ENCODE measurements at regions not wholly inside any gene's neighbourhood (a gene's known extent, or its start where the extent isn't known, plus 50 kb on each side); places are given as distances from the start of the nearest gene placed in this dataset.

- TF ChIP-seq CTCF (conservative IDR thresholded peaks at IDR 0.05) = no peak
- Histone ChIP-seq H2BK20ac (ENCODE audit: low read depth, low read length, poor library complexity, severe bottlenecking) (no peak overlapping the region), H3K9me3 (ENCODE audit: control insufficient read depth, low read depth, low read length) (no peaks in the 10 kb centered on the region), H3T11ph (ENCODE audit: low read length) (no peak overlapping the region), H3K79me1 (ENCODE audit: insufficient read depth, low read depth, low read length, poor library complexity, severe bottlenecking) (no peaks in the 10 kb centered on the region), H4K91ac (ENCODE audit: insufficient read length, low read depth, low read length) (no peak overlapping the region), H2AK5ac (ENCODE audit: insufficient read length, low read length) (no peak overlapping the region), H3K4ac (ENCODE audit: low read depth, low read length) (no peak overlapping the region), H3K4me2 (ENCODE audit: insufficient read depth, insufficient read length, low read length) (no peak overlapping the region), H3K79me2 (ENCODE audit: insufficient read depth, low read length) (no peaks in the 10 kb centered on the region), H3K23me2 (ENCODE audit: insufficient read length, low read depth, low read length, poor library complexity, severe bottlenecking) (no peaks in the 10 kb centered on the region), H2BK12ac (ENCODE audit: insufficient read length, low read depth, low read length) (no peak overlapping the region), H2BK5ac (ENCODE audit: insufficient read length, low read length) (no peak overlapping the region), H3K18ac (ENCODE audit: insufficient read length, low read depth, low read length) (no peak overlapping the region), H3K56ac (ENCODE audit: insufficient read length, low read depth, low read length) (no peak overlapping the region), H4K20me1 (ENCODE audit: control insufficient read depth, insufficient read depth, insufficient read length) (no peaks in the 10 kb centered on the region), H3K27ac (ENCODE audit: insufficient read length, low read depth, low read length) (no peak overlapping the region), H3K9ac (ENCODE audit: extremely low read depth, insufficient read length, low read length) (no peak overlapping the region), H2BK120ac (ENCODE audit: low read depth, low read length, poor library complexity, severe bottlenecking) (no peak overlapping the region), H3K27me3 (ENCODE audit: insufficient read depth, low read length) (no peaks in the 10 kb centered on the region), H3K14ac (ENCODE audit: insufficient read depth, low read length) (no peak overlapping the region), H3K23ac (ENCODE audit: insufficient read length, low read depth, low read length) (no peak overlapping the region), H2AFZ (ENCODE audit: low read length) (no peak overlapping the region), H4K8ac (replicated peaks; ENCODE audit: insufficient read length, low read depth, low read length) (no peak overlapping the region), H2BK15ac (ENCODE audit: low read depth, low read length) (no peak overlapping the region), H3K4me1 (ENCODE audit: insufficient read depth, low read length) (no peaks in the 10 kb centered on the region), H4K5ac (ENCODE audit: insufficient read length, low read depth, low read length) (no peak overlapping the region)
- no peaks in the 10 kb centered on the region for H3K36me3 Mint-ChIP-seq (ENCODE audit: insufficient read depth in 1 of 3, low read depth in 3 of 3)
- H3K9me3 Mint-ChIP-seq = no peaks in the 10 kb centered on the region
- DNase-seq = no peak
- H3K4me3 Mint-ChIP-seq = no peak overlapping the region
- WGBS (ENCODE audit: extremely low coverage, insufficient read length, low lambda C conversion rate) = no CpG with 5 or more reads among the region's 8 CpGs
- peaks cover 9 to 10% of the 10 kb centered on the region in 2 experiments; a peak in 3 of 4 replicates for H3K4me1 Mint-ChIP-seq
- H3K27ac Mint-ChIP-seq = no peak overlapping the region
- H3K27me3 Mint-ChIP-seq (ENCODE audit: low read depth) = no peaks in the 10 kb centered on the region
Measured at GRCh38 chr20:53844259-53844658, 226.1 kb downstream of the BCAS1 start.
